Muscle layer of colon (tissue), 2 donors: ENCODE measurements at regions not wholly inside any gene's neighbourhood (a gene's known extent, or its start where the extent isn't known, plus 50 kb on each side); places are given as distances from the start of the nearest gene placed in this dataset.

ENCODE experiments used
- H3K27ac ChIP-seq: one replicate; pipeline ENCODE4 v1.7.0; 2013; ENCODE audit warnings: low read depth, mild to moderate bottlenecking, low read length, moderate library complexity
- H3K27me3 ChIP-seq, 2 donors: one replicate each; pipeline ENCODE4 v1.7.0; 2013; ENCODE audit warnings: low read length in 2 of 2, mild to moderate bottlenecking in 2 of 2; ENCODE audit not compliant: insufficient read depth in 2 of 2, control insufficient read depth in 1 of 2
- H3K36me3 ChIP-seq: one replicate; pipeline ENCODE4 v1.7.0; 2013; ENCODE audit warnings: mild to moderate bottlenecking, low read length; ENCODE audit not compliant: insufficient read depth
- H3K4me1 ChIP-seq: one replicate; pipeline ENCODE4 v1.7.0; 2013; ENCODE audit warnings: mild to moderate bottlenecking, low read length; ENCODE audit not compliant: insufficient read depth
- H3K4me3 ChIP-seq, 2 donors: one replicate each; pipeline ENCODE4 v1.7.0; 2013; ENCODE audit warnings: low read length in 2 of 2, low read depth in 1 of 2, mild to moderate bottlenecking in 1 of 2, moderate library complexity in 1 of 2
- H3K9ac ChIP-seq: one replicate; pipeline ENCODE4 v1.7.0; 2013; ENCODE audit warnings: low read length
- H3K9me3 ChIP-seq: one replicate; pipeline ENCODE4 v1.7.0; 2013; ENCODE audit warnings: mild to moderate bottlenecking, low read length
- donor health status: abdominal sarcoma.
- donor health status: Adenocarcinoma of cecum.

- no peaks in the 10 kb centered on the region for H3K9me3 ChIP-seq
- no peak overlapping the region for H3K4me3 ChIP-seq
- no peak overlapping the region for H3K27ac ChIP-seq
- no peaks in the 10 kb centered on the region for H3K27me3 ChIP-seq
- H3K36me3 ChIP-seq = no peaks in the 10 kb centered on the region
- no peak overlapping the region for H3K9ac ChIP-seq
- peaks cover 9% of the 10 kb centered on the region for H3K4me1 ChIP-seq
These were observed 232.6 kb downstream of the CD83 start for GRCh38 chr6:14350210-14350609.

- peaks cover 11% of the 10 kb centered on the region for H3K4me1 ChIP-seq
These were observed 235.7 kb downstream of the CD83 start for GRCh38 chr6:14353281-14353680.

DNA sequence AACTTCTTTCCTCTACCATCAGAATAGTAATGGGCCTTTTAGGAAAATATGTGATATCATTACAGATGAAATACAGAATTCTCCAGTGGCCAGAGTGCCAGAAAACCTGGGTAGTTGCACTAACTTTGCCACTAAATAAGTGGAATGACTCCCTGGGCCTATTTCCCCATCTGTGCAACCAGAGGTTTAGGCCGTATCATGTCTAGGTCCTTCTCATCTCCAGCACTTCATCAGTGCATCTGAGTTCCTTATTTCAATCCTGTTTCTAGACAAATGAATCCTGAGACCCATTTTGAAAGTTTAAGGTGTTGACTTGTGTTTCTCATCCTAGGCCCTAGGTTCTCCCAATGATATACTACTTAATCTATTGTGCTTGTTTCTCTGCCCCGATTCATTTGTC, 236.2 kb downstream of the CD83 start:
- H3K27ac ChIP-seq = no peak overlapping the region
- H3K36me3 ChIP-seq = no peaks in the 10 kb centered on the region
- peaks cover 11% of the 10 kb centered on the region for H3K4me1 ChIP-seq
- no peaks in the 10 kb centered on the region for H3K27me3 ChIP-seq
- no peak overlapping the region for H3K4me3 ChIP-seq
- H3K9ac ChIP-seq = no peak overlapping the region
- no peaks in the 10 kb centered on the region for H3K9me3 ChIP-seq

More at GRCh38 chr6:14353281-14353680, 235.7 kb downstream of the CD83 start:
- Histone ChIP-seq H3K9me3 (no peaks in the 10 kb centered on the region), H3K9ac (no peak overlapping the region), H3K27me3 (no peaks in the 10 kb centered on the region), H3K27ac (no peak overlapping the region), H3K4me3 (no peak overlapping the region), H3K36me3 (no peaks in the 10 kb centered on the region)

- no peak overlapping the region for H3K4me3 ChIP-seq
- no peaks in the 10 kb centered on the region for H3K9me3 ChIP-seq
- H3K27me3 ChIP-seq = no peaks in the 10 kb centered on the region
- no peak overlapping the region for H3K27ac ChIP-seq
- peaks cover 11% of the 10 kb centered on the region for H3K4me1 ChIP-seq
- no peaks in the 10 kb centered on the region for H3K36me3 ChIP-seq
- H3K9ac ChIP-seq = no peak overlapping the region
These were observed 237.5 kb downstream of the CD83 start for GRCh38 chr6:14354919-14355572.

DNA sequence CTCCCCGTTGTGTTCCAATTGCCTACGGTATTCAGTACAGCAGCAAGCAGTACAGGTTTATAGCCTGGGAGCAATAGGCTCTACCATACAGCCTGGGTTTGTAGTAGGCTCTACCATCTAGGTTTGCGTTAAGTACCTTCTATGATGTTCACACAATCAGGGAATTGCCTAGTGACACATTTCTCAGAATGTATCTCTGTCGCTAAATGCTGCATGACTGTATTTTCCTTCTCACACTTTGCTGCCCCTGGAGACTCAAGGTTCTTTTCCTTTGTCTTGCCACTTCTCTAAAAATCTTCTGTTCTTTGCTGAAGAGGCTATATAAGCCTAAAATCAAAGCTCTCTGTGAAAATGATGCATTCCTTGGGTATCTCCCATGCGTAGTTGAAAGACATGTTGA, 241.9 kb downstream of the CD83 start:
- Histone ChIP-seq H3K9me3 (no peaks in the 10 kb centered on the region), H3K27ac (no peak overlapping the region), H3K4me1 (peaks cover 20% of the 10 kb centered on the region), H3K9ac (no peak overlapping the region), H3K36me3 (no peaks in the 10 kb centered on the region), H3K4me3 (no peak overlapping the region), H3K27me3 (no peaks in the 10 kb centered on the region)

GRCh38 chr6:14360565-14360964, 243.0 kb downstream of the CD83 start:
- no peak overlapping the region for H3K4me3 ChIP-seq
- no peaks in the 10 kb centered on the region for H3K36me3 ChIP-seq
- peaks cover 10% of the 10 kb centered on the region for H3K4me1 ChIP-seq
- no peaks in the 10 kb centered on the region for H3K9me3 ChIP-seq
- no peaks in the 10 kb centered on the region for H3K27me3 ChIP-seq
- H3K27ac ChIP-seq = no peak overlapping the region
- H3K9ac ChIP-seq = no peak overlapping the region

DNA sequence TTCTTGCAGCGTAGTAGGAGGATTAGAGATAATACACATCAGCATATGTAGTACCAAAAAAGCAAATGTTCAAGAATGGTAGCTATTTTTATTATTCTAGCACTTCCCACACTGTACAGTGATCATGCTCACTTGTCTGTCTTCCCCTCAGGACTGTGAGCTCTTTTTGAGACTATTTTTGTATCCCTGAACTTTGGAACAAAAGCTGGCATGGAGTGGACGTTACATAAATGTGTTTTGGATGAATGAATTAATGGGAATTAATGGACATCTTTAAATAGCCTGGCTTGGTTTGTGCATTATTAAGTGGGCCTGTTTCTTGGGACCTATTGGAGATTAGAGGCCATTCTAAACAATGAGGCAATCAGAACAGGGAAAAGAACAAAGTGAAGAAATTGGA, 243.7 kb downstream of the CD83 start:
- Histone ChIP-seq H3K4me3 (no peak overlapping the region), H3K27me3 (no peaks in the 10 kb centered on the region), H3K9me3 (no peaks in the 10 kb centered on the region), H3K27ac (no peak overlapping the region), H3K36me3 (no peaks in the 10 kb centered on the region), H3K4me1 (peaks cover 10% of the 10 kb centered on the region), H3K9ac (no peak overlapping the region)

- Histone ChIP-seq H3K27ac (no peak overlapping the region), H3K4me1 (peaks cover 10% of the 10 kb centered on the region)
These were observed 244.5 kb downstream of the CD83 start for GRCh38 chr6:14361956-14362587.

GRCh38 chr6:14364370-14364769, 246.8 kb downstream of the CD83 start:
- Histone ChIP-seq H3K9me3 (no peaks in the 10 kb centered on the region), H3K27me3 (no peaks in the 10 kb centered on the region), H3K4me1 (peaks cover 10% of the 10 kb centered on the region), H3K27ac (no peak overlapping the region), H3K9ac (no peak overlapping the region), H3K4me3 (no peak overlapping the region), H3K36me3 (no peaks in the 10 kb centered on the region)

More at GRCh38 chr6:14361956-14362587, 244.5 kb downstream of the CD83 start:
- H3K9ac ChIP-seq = no peak overlapping the region
- no peaks in the 10 kb centered on the region for H3K27me3 ChIP-seq
- no peaks in the 10 kb centered on the region for H3K36me3 ChIP-seq
- no peaks in the 10 kb centered on the region for H3K9me3 ChIP-seq
- H3K4me3 ChIP-seq = no peak overlapping the region

GRCh38 chr6:14365393-14365792, 247.8 kb downstream of the CD83 start:
- H3K4me3 ChIP-seq = no peak overlapping the region

DNA sequence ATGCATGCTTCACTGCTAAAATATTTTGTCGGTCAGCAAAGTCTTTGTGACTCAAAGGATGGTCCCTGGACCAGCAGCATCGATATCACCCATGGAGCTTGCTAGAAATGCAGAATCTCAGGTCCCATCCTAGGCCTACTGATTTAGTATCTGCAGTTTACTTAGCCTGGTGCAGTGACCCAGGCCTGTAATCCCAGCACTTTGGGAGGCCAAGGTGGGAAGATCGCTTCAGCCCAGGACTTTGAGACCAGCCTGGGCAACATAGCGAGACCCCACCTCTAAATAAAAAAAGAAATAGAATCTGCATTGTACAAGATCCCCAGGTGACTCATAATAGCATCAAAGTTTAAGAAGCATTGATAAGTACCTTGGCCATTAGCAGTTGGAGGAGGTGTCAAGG, 248.7 kb downstream of the CD83 start:
- no peaks in the 10 kb centered on the region for H3K27me3 ChIP-seq
- H3K36me3 ChIP-seq = no peaks in the 10 kb centered on the region
- H3K4me3 ChIP-seq = no peak overlapping the region
- H3K4me1 ChIP-seq = peaks cover 5% of the 10 kb centered on the region
- H3K9ac ChIP-seq = no peak overlapping the region
- H3K27ac ChIP-seq = no peak overlapping the region
- no peaks in the 10 kb centered on the region for H3K9me3 ChIP-seq

More at GRCh38 chr6:14365393-14365792, 247.8 kb downstream of the CD83 start:
- no peaks in the 10 kb centered on the region for H3K9me3 ChIP-seq
- H3K36me3 ChIP-seq = no peaks in the 10 kb centered on the region
- no peak overlapping the region for H3K9ac ChIP-seq
- no peaks in the 10 kb centered on the region for H3K27me3 ChIP-seq
- H3K4me1 ChIP-seq = peaks cover 10% of the 10 kb centered on the region
- no peak overlapping the region for H3K27ac ChIP-seq

DNA sequence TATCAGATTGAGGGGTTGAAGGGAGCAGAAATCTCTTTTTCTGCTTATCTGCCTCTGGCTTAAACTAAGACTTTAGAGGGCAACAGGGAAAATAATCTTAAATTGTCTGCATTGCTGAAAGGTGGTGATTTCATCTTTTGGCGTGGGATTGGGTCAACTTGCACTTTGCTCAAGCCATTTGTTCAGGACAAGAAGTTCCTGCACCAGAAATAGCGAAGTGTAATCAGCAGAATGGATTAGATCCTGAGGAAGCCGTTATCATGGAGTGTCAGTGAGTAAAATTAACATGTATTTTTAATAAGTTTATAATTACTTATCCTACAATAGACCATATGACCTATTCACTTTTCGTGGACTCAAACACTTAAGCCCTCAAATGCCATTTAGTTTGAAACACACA, 249.3 kb downstream of the CD83 start:
- no peak overlapping the region for H3K4me3 ChIP-seq
- H3K27ac ChIP-seq = no peak overlapping the region
- H3K36me3 ChIP-seq = no peaks in the 10 kb centered on the region
- no peak overlapping the region for H3K9ac ChIP-seq
- H3K4me1 ChIP-seq = no peaks in the 10 kb centered on the region
- no peaks in the 10 kb centered on the region for H3K9me3 ChIP-seq
- H3K27me3 ChIP-seq = no peaks in the 10 kb centered on the region
